ENCODE measurements at regions not wholly inside any gene's neighbourhood (a gene's known extent, or its start where the extent isn't known, plus 50 kb on each side); places are given as distances from the start of the nearest gene placed in this dataset.

- DNase-seq, result no peak
- in situ Hi-C loops (cut with HindIII; ENCODE audit: low pct_ligation_motif_present, low pct_unique_long_range_greater_than_20kb, low sequenced_read_pairs), result no loop called here
Observed at GRCh38 chr2:147792966-147793617, 51.7 kb upstream of the ACVR2A start.

- no peak for DNase-seq
- in situ Hi-C loops (cut with HindIII; ENCODE audit: low pct_ligation_motif_present, low pct_unique_long_range_greater_than_20kb, low sequenced_read_pairs), result no loop called here
Observed at GRCh38 chr2:147790580-147790979, 54.2 kb upstream of the ACVR2A start.

GRCh38 chr2:147789720-147790119, 55.1 kb upstream of the ACVR2A start:
- in situ Hi-C loops (cut with HindIII; ENCODE audit: low pct_ligation_motif_present, low pct_unique_long_range_greater_than_20kb, low sequenced_read_pairs), result no loop called here
- no peak for DNase-seq

DNA sequence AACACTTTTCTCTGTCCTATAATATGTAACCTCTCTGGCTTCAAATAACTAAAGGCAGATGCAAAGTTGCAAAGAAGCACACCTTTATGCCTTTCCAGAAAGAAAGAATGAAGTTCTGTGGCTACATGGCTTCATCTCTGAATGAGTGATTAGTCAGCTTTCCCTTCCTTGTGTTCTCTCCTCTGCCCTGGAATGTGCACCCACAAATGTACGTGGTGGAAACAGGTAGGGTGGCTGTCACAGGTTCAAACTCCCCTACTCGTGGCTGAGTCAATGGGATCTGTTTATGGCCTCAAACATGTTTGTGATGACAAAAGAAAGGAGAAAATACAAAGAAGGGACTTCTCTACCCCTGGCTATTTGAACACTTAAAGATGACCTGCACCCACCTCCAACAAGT, 55.5 kb upstream of the ACVR2A start:
- in situ Hi-C loops (cut with HindIII; ENCODE audit: low pct_ligation_motif_present, low pct_unique_long_range_greater_than_20kb, low sequenced_read_pairs), result no loop called here
- no peak for DNase-seq

- DNase-seq, result no peak
- in situ Hi-C loops (cut with HindIII; ENCODE audit: low pct_ligation_motif_present, low pct_unique_long_range_greater_than_20kb, low sequenced_read_pairs), result no loop called here
Observed at GRCh38 chr2:147782141-147782930, 62.5 kb upstream of the ACVR2A start.

- in situ Hi-C loops (cut with HindIII; ENCODE audit: low pct_ligation_motif_present, low pct_unique_long_range_greater_than_20kb, low sequenced_read_pairs), result no loop called here
- no peak for DNase-seq
Observed at GRCh38 chr2:147779440-147779839, 65.4 kb upstream of the ACVR2A start.

- DNase-seq, result no peak
- in situ Hi-C loops (cut with HindIII; ENCODE audit: low pct_ligation_motif_present, low pct_unique_long_range_greater_than_20kb, low sequenced_read_pairs), result no loop called here
Observed at GRCh38 chr2:147777394-147777793, 67.4 kb upstream of the ACVR2A start.

DNA sequence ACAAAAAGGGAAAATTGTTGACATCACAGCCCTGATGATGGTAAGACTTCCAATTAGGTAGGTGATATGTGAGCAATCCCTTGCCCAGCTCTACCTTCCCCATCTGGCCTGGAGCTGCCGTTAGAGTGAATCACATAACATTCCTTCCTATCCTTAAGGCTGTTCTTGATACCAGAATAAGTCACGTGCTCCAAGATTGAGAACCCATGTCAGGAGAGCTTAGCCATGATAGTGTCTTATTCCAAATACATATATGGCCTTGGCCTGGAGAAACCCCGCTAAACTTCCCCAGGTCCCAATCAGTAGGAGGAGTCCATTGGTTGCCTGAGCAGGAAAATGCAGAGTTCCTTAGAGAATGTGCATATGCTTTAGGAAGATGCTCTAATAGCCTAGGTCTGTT, 70.0 kb upstream of the ACVR2A start:
- in situ Hi-C loops (cut with HindIII; ENCODE audit: low pct_ligation_motif_present, low pct_unique_long_range_greater_than_20kb, low sequenced_read_pairs), result no loop called here
- DNase-seq, result no peak

DNA sequence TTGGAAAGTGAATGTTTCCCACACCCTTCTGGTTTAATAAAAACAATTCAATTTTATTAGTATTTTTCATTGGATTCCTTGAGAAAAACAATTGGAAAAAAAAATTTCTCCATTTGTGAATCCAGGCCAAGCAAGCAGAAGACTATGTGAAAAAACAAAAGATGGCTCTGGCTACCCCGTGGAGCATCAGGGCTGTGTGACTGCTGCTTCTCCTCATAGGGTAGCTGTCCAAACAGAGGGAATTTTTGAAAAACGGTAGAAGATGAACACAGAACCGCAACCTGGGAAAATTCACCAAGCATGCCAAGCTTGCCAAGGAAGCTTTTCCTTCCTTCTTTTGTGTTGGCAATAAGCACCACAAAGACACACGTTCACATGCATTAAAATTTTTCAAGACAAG, 71.3 kb upstream of the ACVR2A start:
- DNase-seq, result no peak
- in situ Hi-C loops (cut with HindIII; ENCODE audit: low pct_ligation_motif_present, low pct_unique_long_range_greater_than_20kb, low sequenced_read_pairs), result no loop called here

- in situ Hi-C loops (cut with HindIII; ENCODE audit: low pct_ligation_motif_present, low pct_unique_long_range_greater_than_20kb, low sequenced_read_pairs), result no loop called here
- DNase-seq, result no peak
Observed at GRCh38 chr2:147772781-147773180, 72.0 kb upstream of the ACVR2A start.

DNA sequence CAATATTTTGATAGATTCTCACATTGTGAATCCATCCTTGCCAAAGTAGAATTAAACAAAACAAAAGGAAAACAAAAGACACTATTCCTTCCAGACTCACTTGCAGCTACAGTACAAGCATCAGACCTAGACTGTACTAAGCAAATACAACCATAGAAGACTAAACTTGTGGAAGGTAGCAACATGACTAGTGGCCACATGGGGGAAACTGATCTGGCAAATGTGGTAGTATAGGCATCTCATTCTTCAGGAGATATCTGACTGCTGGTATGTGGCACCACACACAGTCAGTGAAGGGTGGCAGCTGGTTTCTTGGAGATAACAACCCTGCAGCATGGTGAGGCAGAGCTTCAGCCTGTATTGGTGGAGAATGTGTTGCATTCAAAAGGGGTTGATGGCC, 81.0 kb upstream of the ACVR2A start:
- no peak for DNase-seq
- in situ Hi-C loops (cut with HindIII; ENCODE audit: low pct_ligation_motif_present, low pct_unique_long_range_greater_than_20kb, low sequenced_read_pairs), result no loop called here

- no peak for DNase-seq
- in situ Hi-C loops (cut with HindIII; ENCODE audit: low pct_ligation_motif_present, low pct_unique_long_range_greater_than_20kb, low sequenced_read_pairs), result no loop called here
Observed at GRCh38 chr2:147760984-147761383, 83.8 kb upstream of the ACVR2A start.

DNA sequence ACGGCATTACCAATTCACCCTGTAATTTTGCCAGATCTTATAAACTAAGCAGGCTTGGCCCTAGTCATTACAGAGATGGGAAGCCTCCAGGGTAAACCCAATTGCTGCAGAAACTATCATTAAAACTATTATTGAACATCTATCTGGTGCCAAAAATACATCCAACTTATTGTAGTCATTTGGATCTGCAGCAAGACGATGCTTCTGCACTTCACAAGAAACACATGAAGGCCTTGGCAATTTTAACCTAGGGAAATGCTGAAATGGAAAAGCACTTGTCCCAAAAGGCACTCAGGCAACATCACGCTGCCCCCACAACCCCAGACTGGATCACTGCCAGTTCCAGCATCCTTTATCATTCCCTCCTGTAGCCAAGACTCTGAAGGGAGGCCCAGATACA, 85.3 kb upstream of the ACVR2A start:
- in situ Hi-C loops (cut with HindIII; ENCODE audit: low pct_ligation_motif_present, low pct_unique_long_range_greater_than_20kb, low sequenced_read_pairs), result no loop called here
- DNase-seq, result no peak

GRCh38 chr2:147758821-147759220, 86.0 kb upstream of the ACVR2A start:
- DNase-seq, result no peak
- in situ Hi-C loops (cut with HindIII; ENCODE audit: low pct_ligation_motif_present, low pct_unique_long_range_greater_than_20kb, low sequenced_read_pairs), result no loop called here

DNA sequence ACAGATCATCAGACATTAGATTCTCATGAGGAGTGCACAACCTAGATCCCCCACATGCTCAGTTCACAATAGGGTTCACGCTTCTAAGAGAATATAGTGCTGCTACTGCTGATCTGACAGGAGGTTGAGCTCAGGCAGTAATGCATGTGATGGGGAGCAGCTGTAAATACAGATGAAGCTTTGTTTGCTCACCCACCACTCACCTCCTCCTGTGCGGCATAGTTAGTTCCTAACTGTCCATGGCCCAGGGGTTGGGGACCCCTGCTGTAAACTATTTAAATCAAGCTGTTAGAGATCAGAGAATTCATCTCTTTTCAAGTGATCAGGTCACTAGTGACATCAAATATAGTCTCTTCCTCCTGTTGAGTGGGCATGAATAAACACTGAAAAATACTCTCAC, 88.8 kb upstream of the ACVR2A start:
- DNase-seq, result no peak
- in situ Hi-C loops (cut with HindIII; ENCODE audit: low pct_ligation_motif_present, low pct_unique_long_range_greater_than_20kb, low sequenced_read_pairs), result no loop called here

DNA sequence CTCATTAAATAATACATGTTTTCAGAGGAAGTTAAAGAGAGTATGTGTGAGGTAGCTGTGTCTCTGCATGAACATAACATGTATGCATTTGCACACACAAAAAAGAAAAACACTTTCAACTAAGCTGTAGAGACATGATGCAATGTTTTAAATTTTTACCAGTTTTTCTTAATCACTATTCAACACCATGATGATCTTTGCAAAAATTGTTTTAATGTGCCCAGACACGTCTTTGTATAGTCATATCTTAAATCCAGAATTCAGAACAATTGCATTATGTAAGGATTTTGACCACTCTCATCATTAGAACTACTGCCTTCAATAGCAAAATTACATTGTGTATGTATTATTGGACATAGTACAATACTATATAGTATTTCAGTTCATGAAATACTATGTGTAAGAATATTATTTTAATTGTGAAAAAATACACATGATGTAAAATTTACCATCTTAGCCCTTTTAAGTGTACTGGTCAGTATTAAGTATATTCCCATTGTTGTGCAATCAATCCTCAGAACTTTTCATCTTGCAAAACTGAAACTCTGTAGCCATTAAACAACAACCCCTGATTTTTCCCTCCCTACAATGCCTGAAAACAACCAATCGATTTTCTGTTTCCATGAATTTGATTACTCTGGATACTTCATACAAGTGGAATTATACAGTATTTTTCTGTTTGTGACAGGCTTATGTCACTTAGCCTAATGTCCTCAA, 104.5 kb upstream of the ACVR2A start:
- in situ Hi-C loops (cut with HindIII; ENCODE audit: low pct_ligation_motif_present, low pct_unique_long_range_greater_than_20kb, low sequenced_read_pairs), result no loop called here
- no peak for DNase-seq

DNA sequence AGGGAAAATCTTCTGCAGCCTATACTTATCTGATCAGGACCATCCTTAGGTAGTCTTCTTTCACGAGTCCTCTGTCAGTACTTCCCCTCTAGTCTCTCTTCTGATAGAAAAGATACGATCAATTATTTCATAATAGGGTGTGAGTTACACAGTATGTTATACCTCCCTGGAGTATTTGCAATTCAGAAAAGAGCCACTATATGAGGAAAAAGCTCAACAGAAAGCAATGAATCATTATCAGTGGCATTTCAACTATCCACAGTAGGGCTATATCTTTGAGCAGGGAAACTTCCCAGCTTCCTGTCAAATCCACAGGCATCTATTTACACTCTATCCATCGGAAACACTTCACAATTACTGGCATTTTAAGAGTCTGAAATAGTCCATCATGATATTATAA, 105.3 kb upstream of the ACVR2A start:
- no peak for DNase-seq
- in situ Hi-C loops (cut with HindIII; ENCODE audit: low pct_ligation_motif_present, low pct_unique_long_range_greater_than_20kb, low sequenced_read_pairs), result no loop called here

GRCh38 chr2:147718831-147719230, 126.0 kb upstream of the ACVR2A start:
- DNase-seq, result no peak
- in situ Hi-C loops (cut with HindIII; ENCODE audit: low pct_ligation_motif_present, low pct_unique_long_range_greater_than_20kb, low sequenced_read_pairs), result no loop called here

GRCh38 chr2:147716906-147717305, 127.9 kb upstream of the ACVR2A start:
- no peak for DNase-seq
- in situ Hi-C loops (cut with HindIII; ENCODE audit: low pct_ligation_motif_present, low pct_unique_long_range_greater_than_20kb, low sequenced_read_pairs), result no loop called here

- DNase-seq, result no peak
- in situ Hi-C loops (cut with HindIII; ENCODE audit: low pct_ligation_motif_present, low pct_unique_long_range_greater_than_20kb, low sequenced_read_pairs), result no loop called here
Observed at GRCh38 chr2:147715807-147716206, 129.0 kb upstream of the ACVR2A start.
